ENCODE measurements at regions not wholly inside any gene's neighbourhood (a gene's known extent, or its start where the extent isn't known, plus 50 kb on each side); places are given as distances from the start of the nearest gene placed in this dataset.

DNA sequence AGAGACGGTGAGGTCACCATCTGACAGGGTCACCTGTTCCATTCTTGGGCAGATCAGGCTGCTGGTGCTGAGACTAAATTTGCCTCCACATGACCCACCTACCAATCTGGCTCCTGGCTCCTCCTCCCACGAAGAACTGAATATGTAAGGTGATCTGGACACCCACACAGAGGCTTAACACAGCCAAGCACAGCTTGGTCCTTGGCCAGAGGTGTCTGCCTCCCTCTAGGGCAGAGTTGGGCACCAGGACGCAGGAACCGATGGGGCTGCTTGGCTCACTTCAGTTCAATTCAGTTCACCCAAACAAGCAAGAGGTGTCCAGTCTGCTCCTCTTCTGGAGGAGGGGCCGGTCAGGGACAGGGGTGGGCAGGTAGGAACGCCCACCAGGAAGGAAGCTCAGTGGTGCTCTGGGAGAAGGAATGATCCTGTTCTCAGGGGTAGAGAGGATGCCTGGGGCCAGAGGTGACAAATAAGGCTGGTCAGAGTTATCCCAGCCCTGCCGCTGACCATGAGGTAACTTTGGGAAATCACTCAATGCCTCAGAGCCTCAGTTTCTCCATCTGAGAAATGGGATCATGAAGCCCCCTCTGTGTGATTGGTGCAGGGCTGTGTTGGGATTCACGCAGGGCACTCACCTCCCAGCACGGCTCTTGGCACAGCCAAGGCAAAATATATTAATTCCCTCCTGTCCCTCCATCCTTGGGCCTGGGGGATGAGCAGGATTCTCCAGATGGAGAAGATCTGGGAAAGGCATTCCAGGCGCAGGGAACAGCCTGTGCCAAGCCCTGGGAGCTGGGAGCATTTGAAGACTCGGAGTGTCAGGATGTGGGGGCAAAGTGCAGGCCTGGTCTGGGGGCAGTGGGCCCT lies 284.5 kb downstream of the PTPRU start:
- no peak for DNase-seq

DNA sequence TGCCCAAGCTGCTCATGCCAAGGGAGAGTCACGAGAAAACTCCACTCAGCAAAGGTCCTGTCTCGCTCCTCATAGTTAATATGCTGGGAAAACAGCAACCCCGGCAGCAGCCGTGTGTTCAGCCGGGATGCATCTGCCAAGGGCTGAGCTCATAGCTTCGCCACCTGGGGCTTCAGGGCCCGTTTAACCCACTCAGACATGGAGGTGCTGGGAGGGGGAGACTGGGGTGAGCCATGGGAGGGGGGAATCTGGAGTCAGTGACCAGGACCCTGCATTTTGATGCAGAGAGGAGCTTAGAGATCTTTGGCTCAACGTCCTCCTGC lies 283.4 kb downstream of the PTPRU start:
- no peak for DNase-seq

DNA sequence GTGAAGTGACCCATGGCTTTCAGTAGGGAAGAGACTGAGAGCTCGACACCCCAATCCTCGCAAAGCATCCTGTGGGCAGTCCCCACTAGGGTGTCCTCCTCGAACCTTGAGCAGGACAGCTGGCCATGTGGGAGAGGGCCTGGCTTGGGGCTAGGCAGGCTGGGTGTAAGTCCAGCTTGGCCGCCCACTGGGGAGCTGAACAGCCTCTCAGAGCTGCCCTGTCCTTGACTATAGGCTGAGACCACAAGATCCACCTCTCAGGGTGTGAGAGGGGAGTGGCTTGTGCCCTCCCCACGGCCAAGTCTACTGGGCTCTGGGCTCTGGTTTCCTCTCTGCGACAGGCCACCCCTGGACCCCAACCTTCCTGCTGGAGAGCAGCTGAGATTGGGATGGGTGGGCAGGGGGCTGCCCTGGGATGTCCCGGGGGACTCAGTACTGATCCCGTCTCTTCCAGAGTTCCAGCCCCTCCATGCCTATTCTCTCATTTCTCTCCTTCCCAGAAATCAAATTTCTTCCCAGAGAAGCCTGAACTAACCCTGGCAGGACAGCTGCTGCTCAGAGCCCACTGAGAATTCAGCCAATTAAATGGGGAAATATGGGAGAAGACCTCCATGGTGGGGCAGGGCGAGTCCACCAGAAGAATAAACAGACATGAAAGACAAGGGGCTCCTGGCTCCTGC lies 282.9 kb downstream of the PTPRU start:
- no peak for DNase-seq

DNA sequence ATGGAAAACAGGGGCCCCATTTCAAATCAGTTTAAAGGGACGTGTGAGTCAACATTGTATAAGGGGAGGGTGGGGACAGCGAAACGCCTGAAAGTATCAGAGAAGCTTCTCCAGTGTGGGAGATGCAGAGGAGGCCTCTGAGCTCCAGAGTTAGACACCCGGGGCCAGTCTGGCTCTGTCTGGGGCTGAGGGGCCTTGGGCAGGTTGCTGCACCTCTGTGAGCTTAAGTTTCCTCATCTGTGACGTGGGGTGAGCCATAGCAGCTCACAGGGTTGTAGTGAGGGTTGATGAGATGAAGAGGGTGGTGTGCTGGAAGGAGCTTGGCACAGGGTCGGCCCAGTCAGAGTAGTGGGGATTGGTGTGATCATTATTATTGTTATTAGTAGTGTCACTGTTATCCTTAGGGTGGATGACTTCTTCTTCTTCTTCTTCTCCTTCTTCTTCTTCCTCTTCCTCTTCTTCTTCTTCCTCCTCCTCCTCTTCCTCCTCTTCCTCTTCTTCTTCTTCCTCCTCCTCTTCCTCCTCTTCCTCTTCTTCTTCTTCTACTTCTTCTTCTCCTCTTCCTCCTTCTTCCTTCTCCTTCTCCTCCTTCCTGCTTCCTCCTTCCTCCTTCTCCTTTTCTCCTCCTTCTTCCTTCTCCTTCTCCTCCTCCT lies 282.0 kb downstream of the PTPRU start:
- DNase-seq: no peak

DNA sequence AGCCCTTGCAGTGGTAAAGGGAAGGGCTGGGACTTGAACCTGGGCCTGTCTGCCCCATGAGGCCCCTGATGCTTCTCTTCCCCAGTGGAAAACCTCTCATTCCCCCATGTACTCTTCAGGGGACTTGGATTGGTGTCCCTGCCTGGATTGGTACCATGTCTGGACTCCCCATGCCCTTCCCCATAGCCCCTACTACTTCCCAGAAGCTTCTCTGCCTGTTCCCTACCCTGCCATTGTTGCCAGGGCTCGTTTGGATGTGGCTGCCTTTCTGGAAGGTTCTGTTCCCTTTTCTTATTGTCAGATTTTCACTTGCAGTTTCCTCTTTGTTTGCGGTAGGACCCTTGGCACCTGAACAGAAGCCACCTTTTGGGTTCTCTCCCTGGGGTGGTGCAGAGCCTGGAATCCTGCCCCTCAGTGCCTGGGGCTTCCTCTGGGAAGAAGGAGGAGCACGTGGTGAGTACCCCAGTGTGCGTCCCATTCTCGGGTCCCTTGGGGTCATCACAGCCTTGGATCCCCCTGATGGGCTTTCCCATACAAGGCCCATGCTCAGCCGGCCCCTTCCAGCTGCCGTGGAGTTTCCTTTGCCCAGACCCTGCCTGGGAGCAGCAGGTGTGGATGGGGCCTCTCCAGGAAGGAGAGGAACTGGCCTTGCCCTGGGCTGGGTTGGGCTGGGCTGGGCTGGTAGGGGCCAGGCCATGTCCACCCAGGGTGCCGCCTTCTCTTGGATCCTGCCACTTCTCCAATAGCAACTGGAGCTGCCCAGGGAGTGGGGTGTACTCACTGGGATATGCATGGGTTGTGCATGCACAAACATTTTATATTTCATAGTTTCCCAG lies 281.1 kb downstream of the PTPRU start:
- DNase-seq: no peak

DNA sequence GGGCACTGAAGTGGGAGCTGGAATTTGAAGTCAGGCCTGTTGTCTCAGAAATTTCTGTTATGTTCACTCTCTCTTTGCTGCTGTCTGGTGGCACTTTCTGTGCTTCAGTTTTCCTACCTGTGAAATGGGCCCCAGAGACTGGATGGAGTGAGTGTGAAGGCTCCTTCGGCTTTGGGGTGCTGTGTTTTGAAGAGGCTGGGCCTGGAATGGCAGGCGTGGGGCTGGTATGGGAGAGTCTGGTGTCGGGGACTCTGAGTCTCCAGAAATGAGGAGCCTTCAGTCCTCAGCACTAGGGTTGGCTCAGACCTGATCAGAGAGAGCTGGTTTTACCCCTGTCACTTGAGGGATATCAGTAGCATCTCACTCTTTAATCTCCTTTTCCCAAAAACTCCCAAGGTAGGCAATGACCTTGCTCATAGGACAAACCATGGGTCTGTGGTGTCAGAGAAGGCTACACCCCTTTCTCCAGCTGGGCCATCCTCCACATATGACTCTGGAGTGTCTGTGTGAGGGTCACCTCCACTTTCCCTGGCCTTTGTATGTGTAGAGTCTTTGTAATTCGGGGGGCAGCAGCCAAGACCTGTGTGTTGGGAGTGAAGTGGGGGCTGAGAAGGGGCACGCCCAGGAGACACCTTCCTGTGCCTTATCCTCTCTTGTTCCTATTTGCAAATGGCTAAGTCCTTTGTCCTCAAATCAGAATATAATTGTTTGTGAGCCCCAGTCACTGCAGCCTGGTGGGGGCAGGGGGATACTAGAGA lies 279.9 kb downstream of the PTPRU start:
- DNase-seq: no peak

DNA sequence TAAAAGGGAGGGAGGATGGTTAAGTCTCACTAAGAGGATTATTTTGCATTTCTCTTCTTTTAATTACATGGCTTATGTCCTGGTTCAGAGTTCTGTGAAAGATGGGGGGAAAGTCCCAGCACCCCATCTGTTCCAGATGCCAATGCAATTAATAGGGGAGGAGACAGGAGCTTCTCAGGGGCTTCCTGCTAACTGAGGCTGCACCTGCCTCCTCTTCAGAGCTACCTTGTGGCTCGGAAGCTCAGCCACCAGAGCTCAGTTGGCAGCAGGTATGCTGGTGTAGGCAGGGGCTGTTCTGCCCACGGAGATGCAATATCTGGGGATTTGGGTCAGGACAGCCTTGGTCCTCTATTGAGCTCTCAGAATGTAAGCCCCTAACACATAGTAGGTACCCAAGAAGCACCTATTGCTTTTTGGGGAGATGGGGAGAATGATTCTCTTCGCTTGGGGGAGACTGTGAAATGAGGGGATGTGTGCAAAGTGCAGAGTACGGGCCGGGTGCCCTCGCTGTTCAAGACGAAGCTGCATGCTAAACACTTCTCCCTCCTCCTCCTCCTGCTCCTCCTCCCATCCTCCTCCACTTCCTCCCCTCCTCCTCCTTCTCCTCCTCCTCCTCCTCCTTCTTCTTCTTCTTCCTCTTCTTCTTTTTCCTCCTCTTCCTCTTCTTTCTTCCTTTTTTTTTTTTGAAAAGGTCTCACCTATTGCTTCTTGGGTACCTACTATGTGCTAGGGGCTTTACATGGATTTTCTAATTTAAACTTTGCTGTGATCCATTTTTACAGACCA lies 279.0 kb downstream of the PTPRU start:
- peak in 1 of 2 experiments; percentile 43 for DNase-seq

DNA sequence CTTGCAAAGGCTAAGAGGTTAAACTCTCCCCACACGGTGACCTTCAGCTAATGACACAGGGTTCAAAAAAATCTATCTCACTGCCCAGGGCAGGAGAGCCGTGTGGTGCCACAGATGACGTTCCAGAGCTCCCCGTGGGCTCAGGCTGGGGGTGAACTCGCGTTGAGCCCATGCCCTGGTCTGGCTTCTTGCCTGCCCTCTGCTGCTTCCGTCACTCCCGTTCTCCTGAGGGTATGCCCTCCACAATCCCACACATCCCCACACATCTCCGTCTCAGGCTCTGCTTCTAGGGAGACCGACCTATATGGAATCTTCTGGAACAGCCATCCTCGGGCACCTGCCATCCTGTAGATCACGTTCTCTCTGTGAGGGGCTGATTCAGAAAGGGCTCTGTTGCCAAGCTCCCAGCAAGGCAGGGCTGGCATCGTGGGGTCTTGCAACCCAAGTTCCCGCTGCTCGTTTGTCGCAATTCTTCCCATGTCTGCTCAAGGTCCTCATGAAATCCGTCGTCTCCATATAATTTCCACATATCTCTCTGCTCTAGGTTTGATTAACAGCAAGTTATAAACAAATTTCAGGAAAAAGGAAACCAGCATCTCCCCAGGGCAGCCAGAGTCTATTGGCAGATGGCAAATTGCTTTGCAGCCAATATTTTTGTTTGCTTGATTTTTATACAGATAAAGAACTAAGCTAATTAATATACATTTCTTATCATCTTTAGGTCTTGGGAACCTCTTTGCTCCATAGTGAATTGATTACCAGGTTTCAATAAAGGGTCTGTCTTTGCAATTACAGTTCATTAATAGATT lies 278.2 kb downstream of the PTPRU start:
- no peak for DNase-seq

DNA sequence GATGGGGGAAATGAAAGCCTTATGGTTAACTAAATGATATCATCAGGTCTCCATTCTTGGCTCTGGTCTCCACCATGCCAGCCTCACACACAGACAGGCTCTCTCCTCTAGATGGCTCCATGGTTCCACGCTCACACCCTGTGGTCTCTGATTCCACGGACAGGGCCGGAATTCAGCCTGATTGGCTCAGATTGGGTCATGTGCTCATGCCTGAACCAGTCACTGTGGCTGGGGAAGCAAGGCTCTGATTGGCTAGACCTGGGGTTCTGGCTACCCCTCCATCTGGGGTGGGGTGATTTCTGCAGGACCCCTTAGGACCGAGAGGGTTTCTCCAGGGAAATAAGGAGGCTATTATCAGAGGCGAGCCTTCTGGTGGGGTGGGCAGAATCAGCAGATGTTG lies 277.0 kb downstream of the PTPRU start:
- DNase-seq: peak; percentile 79 to 84

DNA sequence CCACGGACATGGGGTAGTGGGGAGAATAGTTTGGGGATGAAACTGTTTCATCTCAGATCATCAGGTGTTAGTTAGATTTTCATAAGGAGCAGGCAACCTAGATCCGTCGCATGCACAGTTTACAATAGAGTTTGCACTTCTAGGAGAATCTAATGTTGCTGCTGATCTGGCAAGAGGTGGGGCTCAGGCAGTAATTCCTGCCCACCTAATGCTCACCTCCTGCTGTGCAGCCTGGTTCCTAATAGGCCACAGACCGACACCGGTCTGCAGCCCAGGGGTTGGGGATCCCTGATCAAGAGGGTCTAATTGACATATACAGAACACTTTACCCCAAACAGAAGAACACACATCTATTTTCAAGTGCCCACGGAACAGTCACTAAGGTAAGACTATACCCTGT lies 275.1 kb downstream of the PTPRU start:
- no peak for DNase-seq

DNA sequence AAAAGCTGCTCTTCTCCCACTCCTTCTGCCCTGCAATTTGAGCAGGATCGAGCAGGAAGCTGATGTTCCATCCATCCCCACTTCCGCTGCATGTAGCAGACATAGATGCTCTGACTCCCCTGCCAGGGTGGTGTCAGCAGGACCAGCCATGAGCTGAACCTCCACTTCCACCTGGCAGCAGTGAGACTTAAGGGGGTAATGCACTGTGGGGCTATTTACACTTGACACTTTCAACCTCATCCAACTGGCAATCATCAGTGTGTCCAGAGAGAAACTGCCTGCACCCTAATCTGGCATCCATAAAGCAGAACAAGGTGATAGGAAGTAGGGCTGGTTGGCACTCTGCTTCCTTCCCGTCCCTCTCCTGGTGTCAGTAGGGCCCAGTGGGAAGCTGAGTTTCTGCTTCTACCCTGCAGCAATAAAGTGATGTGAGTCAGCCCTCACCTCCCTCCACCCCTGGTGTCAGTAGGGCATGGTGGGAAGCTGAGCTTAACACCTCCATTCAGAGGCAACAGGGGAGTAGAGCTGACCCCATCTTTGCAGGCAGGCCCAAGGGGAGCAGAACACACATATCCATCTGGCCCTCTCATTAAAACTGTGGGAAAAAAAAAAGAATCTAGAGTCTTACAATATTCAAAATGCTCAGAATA lies 272.3 kb downstream of the PTPRU start:
- DNase-seq: no peak

DNA sequence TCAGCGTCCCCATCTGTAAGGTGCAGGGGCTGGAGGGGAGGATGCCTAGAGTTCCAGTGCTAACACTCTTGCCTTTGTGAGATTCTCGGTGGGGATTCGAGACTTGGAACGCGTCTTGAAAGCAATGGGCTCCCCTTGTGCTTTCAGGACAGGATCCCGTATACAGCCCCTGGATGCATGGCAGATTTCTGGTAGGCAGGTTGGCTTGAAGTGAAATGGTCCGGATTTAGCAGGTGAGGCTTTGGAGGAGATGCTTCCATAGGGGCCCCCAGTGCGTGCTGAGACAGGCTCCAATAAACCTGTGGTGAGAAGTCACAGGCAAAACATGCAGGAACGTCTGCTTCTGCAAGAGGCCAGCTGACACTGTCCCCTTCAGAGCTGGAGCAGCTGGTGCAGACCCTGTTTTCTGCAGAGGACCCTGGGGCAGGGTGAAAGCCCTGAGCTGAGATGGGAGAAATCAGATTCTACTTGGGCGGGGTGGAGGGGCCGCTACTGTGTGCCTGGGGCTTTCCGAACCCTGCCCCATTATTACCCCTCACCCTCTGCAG lies 270.4 kb downstream of the PTPRU start:
- DNase-seq: peak in 1 of 2 experiments; percentile 27

DNA sequence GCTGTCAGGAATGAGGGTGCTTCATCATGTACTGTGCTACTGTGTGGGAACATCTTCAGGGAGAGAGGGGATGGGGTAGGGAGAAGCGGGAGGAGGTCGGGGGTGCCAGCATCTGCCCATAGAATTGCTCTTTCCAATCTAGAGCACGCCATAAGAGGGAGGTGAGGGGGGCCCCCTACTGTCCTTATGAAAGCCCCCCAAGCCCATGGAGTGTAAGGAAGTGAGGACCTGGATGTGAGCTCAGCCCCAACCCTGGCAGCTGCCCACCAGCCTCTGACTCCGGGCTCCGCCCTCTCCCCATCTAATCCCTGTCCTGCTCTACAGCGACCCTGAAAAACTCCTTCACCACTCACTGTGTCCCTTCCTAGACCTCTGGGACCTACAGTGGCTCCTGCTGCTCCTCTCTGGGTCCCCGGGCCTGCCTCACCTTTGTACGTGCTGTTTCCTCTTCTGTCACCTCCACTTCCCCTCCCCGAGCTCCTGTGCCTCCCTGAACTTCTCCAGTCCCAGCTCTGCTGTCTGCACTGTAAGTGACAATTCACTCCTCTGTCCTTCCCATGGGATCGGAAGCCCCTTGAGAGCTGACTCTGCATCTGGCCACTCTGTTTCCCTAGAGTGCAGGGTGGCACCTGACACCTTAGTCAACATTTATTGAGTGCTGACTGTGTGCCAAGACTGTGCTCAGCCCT lies 269.4 kb downstream of the PTPRU start:
- DNase-seq: peak; percentile 31 to 32

DNA sequence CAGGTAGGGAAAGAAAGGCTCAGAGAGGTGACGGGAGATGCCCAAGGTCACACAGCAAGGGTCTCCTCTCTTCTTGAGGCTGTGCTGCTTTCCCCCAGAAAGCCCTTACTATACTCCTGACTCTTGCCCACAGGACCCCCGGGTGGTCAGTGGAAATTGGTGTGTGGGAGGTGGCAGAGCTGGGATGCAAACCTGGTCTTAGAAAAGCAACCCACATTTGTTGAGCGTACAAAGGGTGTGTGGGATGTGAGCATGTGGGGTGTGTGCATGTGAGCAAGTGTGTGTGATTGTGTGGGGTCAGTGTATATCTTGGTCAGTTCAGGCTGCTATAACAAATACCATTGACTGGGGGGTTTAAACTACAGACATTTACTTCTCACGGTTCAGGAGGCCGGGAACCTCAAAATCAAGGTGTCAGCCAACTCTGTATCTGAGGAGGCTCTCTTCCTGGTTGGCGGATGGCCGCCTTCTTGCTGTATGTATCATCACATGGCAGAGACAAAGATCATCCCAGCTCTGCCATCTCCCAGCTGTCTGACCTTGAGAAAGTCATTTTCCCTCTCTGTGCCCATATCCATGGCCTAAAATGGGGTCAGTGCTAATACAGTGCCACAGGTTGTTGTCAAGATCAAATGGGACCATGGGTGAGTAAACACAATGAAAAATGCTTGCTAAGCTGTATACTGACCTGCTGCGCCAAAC lies 268.5 kb downstream of the PTPRU start:
- DNase-seq: no peak

DNA sequence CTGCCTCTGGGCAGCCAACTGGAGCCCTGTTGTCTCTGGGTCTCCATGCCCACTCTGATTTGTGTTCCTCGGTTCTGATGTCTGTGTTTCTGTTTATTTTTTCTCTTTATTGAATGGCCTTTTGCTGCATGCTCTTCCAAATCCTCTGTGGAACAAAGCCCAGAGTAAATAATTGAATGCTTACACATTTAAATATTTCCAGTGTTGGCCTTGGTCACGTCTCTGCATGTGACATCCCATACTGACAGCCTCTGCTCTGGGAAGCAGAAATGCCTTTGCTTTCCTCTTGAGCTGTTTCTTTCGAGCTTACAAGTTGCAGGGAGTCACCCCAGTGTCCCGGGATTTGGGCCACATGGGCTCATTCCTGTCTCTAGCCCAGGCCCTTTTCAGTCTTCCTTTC lies 267.9 kb downstream of the PTPRU start:
- no peak for DNase-seq

DNA sequence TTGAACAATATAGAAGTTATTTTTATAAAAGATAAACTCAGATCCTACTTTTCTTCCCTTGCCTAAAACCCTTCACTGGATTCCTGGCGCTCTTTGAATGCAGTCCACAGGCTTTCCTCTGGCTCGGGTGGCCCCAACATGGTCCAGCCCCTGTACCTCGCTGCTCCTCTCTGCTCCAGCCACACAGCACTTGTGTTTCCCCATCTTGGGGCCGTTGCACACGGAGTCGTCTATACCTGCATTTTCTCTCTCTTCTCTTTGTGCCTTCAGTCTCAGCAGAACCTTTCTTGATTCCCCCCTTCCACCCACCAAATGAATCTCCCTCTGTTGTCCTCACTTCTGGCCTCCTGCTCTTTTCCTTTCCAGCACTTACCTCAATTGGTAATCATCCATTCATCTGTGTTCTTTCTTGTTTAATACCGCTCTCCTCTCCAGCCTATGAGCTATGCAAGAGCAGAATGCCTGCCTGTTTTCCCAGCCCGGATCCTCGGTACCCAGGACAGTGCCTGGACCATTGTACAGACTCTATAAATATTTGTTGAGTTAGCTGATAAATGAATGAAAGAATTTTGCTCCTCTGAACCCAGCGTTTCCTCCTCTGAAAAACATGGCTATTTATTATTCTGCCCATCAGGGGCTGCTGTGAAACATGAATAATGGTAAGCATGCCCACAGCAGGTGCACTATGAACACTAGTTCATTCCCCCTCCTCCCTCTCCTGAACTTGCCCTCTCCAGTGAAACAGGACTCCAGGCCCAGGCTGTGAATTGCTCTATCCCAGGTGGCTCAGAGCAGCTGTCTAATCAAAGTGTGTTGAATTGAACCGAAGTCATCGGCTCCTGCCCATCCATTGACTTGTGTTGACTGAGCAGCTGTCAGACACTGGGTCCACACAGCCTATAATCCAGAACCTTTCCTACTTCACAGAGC lies 266.9 kb downstream of the PTPRU start:
- DNase-seq: peak; percentile 99 to 100

DNA sequence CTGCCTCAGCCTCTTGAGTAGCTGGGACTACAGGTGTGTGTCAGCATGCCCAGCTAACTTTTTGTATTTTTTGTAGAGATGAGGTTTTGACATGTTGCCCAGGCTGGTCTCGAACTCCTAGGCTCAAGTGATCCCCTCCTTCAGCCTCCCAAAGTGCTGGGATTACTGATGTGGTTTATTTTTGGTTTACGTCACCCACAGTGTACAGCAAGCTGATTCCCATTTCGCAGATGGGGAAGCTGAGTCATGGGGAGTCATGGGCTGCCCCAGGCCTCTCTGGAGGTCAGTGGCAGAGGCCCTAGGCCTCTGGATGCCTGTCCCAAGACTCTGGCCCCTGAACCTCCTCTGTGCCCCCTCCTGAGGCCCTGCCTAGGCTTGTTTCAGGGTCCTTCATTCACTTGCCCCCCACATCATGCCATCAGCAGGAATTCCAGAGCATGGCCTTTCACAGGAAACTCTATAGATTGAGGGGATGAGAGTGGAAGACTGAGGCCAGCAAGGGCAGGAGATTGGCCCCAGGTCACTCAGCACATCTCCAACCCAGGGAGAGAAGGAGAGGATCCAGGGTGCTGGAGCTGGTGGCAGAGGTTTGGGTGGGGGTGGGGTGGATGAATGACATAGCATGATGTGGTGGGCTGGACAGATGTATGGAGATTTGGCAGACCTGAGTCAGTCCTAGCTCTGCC lies 266.0 kb downstream of the PTPRU start:
- DNase-seq: peak; percentile 49 to 62
